ENCODE measurements at regions not wholly inside any gene's neighbourhood (a gene's known extent, or its start where the extent isn't known, plus 50 kb on each side); places are given as distances from the start of the nearest gene placed in this dataset.
"Not testable (repeated sequence)": the region's sequence is repeated elsewhere in the genome, so short reads cannot be mapped to it uniquely, and the experiment has no call there.

- Mint-ChIP-seq H3K36me3 (ENCODE audit: low read depth) (no peaks in the 10 kb centered on the region), H3K9me3 (peaks cover 2% of the 10 kb centered on the region), H3K4me1 (no peaks in the 10 kb centered on the region), H3K27ac (no peak overlapping the region), H3K27me3 (no peaks in the 10 kb centered on the region), H3K4me3 (no peak overlapping the region)
- no peak for DNase-seq
- ChIA-PET POLR2A (no interaction called here), CTCF (no interaction called here)
These were observed 257.6 kb downstream of the ANKRD30B start for GRCh38 chr18:15005313-15006130.

GRCh38 chr18:15006616-15007015, 258.6 kb downstream of the ANKRD30B start:
- H3K4me3 Mint-ChIP-seq; H3K9me3 Mint-ChIP-seq; DNase-seq; H3K4me1 Mint-ChIP-seq; H3K27me3 Mint-ChIP-seq; H3K27ac Mint-ChIP-seq; CTCF ChIA-PET; H3K36me3 Mint-ChIP-seq (ENCODE audit: low read depth); POLR2A ChIA-PET: not testable (repeated sequence)

- DNase-seq; POLR2A ChIA-PET; H3K9me3 Mint-ChIP-seq; H3K27me3 Mint-ChIP-seq; H3K27ac Mint-ChIP-seq; H3K36me3 Mint-ChIP-seq (ENCODE audit: low read depth); CTCF ChIA-PET; H3K4me1 Mint-ChIP-seq; H3K4me3 Mint-ChIP-seq: not testable (repeated sequence)
These were observed 278.1 kb downstream of the ANKRD30B start for GRCh38 chr18:15026041-15026440.

- CTCF ChIA-PET; H3K9me3 Mint-ChIP-seq; H3K27me3 Mint-ChIP-seq; H3K4me3 Mint-ChIP-seq; H3K27ac Mint-ChIP-seq; H3K4me1 Mint-ChIP-seq; DNase-seq; H3K36me3 Mint-ChIP-seq (ENCODE audit: low read depth); POLR2A ChIA-PET: not testable (repeated sequence)
These were observed 280.1 kb downstream of the ANKRD30B start for GRCh38 chr18:15028037-15028436.

- H3K36me3 Mint-ChIP-seq (ENCODE audit: low read depth); DNase-seq; H3K4me1 Mint-ChIP-seq; H3K9me3 Mint-ChIP-seq; H3K27ac Mint-ChIP-seq; H3K27me3 Mint-ChIP-seq; CTCF ChIA-PET; H3K4me3 Mint-ChIP-seq; POLR2A ChIA-PET: not testable (repeated sequence)
These were observed 312.4 kb downstream of the ANKRD30B start for GRCh38 chr18:15060279-15060880.

GRCh38 chr18:15061289-15061896, 313.4 kb downstream of the ANKRD30B start:
- H3K9me3 Mint-ChIP-seq; H3K36me3 Mint-ChIP-seq (ENCODE audit: low read depth); H3K4me1 Mint-ChIP-seq; DNase-seq; H3K27me3 Mint-ChIP-seq; CTCF ChIA-PET; H3K4me3 Mint-ChIP-seq; POLR2A ChIA-PET; H3K27ac Mint-ChIP-seq: not testable (repeated sequence)

- H3K4me1 Mint-ChIP-seq; H3K4me3 Mint-ChIP-seq; H3K27ac Mint-ChIP-seq; CTCF ChIA-PET; H3K36me3 Mint-ChIP-seq (ENCODE audit: low read depth); H3K27me3 Mint-ChIP-seq; H3K9me3 Mint-ChIP-seq; DNase-seq; POLR2A ChIA-PET: not testable (repeated sequence)
These were observed 318.5 kb downstream of the ANKRD30B start for GRCh38 chr18:15066434-15066833.

- DNase-seq; H3K9me3 Mint-ChIP-seq; H3K4me3 Mint-ChIP-seq; POLR2A ChIA-PET; H3K27ac Mint-ChIP-seq; H3K27me3 Mint-ChIP-seq; H3K36me3 Mint-ChIP-seq (ENCODE audit: low read depth); H3K4me1 Mint-ChIP-seq; CTCF ChIA-PET: not testable (repeated sequence)
These were observed 323.3 kb downstream of the ANKRD30B start for GRCh38 chr18:15071311-15071710.

Data from activated CD4-positive, alpha-beta T cell treated with anti-CD3 and anti-CD28 coated beads, Interleukin-2, amount 10 ng/mL, durations not matched to agents 7 days and 5 days (primary cell).